Dedifferentiated amniotic fluid mesenchymal stem cell (primary cell): ENCODE measurements at regions not wholly inside any gene's neighbourhood (a gene's known extent, or its start where the extent isn't known, plus 50 kb on each side); places are given as distances from the start of the nearest gene placed in this dataset.

Experiments
- DNase-seq: peaks from one replicate; pipeline ENCODE4 v3.0.0-alpha.2; 2016; ENCODE audit errors: extremely low spot score

DNA sequence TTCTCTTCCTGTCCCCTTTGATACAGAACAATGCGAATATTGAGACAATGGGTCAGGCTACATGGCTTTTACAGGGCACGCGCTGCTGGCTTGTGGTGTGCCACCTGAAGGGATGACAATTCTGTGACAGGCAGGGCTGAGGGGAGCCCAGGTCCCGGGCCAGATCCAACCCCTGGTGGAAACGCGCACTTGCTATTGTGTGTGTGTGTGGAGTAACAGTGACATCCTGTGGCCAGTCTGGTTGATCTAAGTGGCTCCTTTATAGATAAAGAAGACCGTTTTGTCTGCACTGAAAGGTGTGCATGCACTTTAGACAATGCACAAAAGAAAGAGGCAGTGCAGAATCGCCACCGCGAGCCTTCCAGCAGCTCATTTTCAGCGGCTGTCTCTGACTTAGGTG lies 273.6 kb downstream of the HRH4 start:
- DNase-seq, result no peak

DNA sequence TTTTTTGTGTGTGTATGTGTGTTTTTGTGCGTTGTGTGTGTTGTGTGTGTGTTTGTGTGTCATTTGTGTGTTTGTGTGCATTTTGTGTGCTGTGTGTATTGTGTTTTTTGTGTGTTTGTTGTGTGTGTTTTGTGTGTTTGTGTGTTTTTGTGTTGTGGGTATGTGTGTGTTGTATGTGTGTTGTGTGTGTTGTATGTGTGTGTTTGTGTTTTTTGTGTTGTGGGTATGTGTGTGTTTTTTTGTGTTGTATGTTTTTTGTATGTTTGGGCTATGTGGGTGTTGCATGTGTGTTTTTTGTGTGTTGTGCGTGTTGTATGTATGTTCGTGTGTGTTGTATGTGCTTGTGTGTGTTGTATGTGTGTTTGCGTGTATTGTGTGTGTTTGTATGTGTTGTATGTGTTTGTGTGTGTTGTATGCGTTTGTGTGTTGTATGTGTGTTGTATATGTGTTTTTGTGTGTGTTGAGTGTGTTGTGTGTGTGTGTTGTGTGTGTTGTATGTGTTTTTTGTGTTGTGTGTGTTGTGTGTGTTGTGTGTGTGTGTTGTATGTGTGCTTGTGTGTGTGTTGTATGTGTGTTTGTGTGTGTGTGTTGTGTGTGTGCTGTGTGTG lies 275.3 kb downstream of the HRH4 start:
- DNase-seq, result no peak

DNA sequence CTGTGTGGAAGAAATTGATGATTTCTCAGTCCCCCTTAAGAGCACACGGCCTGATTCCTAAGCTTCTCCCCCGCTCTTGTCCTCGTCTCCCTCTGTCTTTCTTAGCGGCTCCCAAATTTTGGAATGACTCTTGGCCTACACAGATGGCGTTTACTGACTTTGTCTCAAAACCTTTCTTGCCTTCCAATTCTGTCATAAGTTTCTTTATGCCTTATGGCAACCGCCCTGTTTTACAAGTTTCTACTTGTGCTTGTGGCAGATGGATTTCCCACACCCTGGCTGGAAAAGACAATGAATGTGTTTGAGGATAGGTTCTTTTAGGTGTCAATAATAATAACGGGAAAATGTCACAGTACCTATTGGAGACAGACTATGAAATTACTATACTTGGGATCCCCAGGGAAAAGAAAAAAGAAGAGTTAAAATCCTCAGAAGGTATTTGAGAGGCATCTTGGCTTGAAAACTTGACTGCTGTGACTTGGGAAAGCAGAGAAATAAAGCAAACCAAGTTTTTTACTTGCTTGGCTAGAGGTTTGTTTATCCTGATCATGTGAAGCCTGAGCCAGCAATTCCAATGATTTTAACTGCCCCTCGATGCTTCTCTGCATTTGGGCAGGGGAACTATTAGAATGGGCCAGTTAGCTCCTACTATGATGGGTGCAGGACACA lies 276.4 kb downstream of the HRH4 start:
- no peak for DNase-seq

DNA sequence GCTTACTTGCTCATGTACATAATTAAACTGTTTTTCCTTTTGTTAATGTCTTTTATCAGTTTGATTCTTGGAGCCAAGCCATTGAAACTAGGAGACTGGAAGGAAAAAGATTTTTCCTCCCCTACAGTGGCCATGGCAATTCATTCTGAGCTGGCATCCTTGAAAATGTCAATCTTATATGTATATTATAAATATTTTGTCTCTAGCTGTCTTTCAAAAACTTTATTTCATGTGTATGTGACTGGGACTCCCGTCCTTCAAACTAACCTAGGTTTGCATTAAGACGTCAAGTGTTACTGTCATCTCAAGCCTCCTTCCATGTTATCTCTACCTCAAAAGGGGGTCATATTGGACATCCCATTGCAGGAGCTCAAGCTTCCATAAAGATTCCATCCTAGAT lies 280.4 kb downstream of the HRH4 start:
- DNase-seq, result no peak

DNA sequence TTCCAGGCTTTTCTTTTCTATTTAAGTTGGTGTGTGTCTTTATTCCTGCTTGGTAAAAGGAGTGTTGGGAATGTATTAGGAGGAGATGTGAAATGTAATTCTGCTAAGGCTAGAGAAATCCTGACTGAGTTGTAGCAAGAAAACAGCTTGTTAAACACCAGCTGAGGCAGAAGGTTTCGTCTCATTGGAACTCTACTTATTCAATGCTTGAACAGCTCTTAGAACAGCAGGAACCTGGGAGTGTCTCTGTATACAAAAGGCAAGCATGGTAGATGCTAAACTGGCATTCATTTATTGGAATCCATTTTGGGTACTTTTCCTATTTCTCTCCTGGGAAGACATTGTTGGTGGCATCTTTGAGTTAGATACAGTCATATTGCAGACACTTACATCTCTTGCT lies 280.9 kb downstream of the HRH4 start:
- no peak for DNase-seq

DNA sequence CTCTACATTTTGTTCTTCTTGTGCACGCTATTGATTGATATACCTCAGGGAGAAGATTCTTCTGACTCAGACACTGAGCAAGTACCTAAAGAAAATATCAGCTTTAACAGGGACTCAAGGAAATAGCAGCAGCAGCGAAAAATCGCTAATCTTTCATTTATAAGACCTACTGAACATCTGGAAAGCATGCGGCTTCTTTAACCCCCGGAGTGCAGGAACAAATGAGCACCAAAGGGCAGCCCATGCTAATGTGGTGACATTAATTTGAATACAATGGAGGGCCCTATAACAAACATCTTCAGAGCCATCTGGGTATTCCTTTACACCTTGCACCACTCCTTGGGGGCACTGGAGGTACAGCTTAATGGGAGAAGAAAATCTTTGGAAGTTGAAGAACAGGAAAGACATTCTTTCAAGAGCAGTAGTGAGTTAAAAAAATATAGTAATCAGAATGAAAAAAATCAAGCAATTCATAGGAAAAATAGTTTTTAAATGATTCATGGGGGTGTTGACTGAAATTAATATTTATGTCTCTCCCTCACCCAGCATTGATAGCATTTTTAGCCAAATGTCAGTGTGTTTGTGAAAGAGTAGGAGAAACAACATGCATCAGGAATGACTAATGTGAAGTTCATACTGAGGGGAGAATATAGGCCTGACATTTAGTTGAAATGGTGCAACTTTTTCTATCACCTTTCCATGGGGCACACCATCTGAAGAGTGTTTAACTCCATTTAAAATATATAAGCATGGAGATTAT lies 281.7 kb downstream of the HRH4 start:
- DNase-seq, result no peak

DNA sequence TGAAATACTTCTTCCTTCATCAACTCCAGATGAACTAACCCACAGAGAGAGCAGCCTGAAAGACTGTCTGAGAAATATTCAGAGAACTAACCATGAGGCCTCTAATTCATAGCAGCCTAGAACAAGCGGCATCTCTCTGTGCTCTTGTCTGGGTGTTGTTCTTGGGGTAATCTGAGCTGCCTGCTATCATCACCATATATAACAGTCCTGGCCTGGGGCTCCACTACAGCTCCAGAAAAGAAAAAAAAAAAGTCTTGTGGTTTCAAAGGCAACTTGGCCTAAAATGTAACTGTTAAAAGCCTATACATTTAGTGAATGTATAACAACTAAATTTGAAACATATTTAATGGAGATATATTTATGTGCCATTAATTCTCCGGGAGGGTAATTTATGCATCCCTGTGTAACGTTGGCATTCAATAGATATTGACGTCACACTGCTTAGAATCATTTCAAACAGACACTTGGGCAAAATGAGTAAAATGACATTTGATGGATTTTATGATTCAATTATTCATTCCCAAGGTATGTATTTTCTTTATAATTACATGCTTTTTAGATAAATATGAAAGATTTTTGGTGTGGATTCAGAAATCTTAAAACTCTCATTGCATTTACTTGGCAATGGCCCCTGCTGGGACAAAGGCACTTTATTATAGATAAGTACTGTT lies 294.3 kb downstream of the HRH4 start:
- no peak for DNase-seq

DNA sequence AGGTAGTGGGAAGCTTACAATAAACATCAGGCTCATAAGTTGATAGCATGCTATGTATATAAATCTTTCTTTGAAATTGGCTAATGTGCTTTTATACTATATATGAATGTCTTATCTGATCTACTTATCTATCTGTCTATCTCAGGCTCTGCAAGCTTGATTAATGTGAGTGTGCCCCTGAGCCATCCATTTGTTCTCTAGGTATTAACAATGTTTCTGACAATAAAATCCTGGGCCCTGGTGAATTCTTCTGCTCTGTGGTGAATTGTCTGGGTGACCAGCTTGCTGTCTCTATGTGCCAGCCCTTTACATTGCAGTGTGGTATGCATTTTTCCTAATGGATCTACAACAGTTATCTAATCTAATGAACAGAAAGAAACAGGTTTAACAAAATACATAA lies 295.9 kb downstream of the HRH4 start:
- DNase-seq, result no peak

DNA sequence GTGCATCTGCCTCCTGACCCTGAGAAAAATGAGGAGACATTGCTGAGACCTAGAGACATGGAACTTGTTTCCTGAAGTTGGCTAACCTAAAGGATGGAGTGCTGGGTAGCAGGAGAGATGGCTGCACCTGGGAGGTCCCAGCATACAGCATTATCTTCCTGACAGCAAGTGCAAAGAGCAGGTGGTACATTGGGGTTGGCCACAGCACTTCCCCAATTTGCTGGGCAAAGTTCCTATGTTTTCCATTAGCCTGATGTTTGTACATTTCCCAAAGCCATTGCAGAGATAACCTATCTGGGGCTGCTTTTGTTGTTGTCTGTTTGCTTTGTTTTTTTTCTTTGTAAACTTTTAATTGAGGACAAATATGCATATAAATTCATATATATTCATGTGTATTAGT lies 296.7 kb downstream of the HRH4 start:
- DNase-seq, result no peak

DNA sequence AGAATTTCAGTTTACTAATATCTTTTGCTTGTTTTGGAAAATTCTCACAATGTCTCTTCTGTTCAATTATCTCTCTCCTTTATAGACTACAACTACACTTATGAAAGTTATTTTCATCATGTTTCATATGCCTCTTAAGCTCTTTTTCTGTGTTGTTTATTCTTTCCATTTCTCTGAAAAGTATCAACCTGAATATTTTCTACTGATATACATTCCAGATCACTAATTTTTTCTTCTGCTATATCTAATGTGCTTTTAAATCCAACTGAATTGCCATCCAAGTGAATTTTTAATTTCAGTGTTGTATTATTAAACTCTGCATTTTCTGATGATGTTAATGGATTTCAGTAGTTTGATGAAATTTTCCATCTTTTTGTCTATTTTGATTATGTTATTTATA lies 301.3 kb downstream of the HRH4 start:
- DNase-seq, result no peak

DNA sequence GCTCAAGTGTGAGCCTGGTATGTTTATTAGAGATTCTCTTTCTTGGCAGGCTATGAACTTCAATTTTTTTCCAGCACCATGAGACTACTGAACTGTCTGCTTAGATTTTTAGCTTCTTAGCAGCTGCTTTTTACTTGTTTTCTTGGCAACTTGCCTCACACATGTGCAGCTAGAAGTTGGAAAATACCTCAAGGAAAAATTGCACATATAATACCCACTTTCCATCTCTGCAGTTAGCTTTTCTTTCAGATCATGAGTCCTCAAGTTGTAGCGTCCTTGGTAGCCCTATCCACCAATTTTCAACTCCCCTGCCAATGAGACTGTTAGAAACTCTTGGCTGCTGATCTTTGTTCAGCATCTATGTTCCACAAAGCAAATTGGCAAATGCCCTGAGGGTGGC lies 302.1 kb downstream of the HRH4 start:
- no peak for DNase-seq

DNA sequence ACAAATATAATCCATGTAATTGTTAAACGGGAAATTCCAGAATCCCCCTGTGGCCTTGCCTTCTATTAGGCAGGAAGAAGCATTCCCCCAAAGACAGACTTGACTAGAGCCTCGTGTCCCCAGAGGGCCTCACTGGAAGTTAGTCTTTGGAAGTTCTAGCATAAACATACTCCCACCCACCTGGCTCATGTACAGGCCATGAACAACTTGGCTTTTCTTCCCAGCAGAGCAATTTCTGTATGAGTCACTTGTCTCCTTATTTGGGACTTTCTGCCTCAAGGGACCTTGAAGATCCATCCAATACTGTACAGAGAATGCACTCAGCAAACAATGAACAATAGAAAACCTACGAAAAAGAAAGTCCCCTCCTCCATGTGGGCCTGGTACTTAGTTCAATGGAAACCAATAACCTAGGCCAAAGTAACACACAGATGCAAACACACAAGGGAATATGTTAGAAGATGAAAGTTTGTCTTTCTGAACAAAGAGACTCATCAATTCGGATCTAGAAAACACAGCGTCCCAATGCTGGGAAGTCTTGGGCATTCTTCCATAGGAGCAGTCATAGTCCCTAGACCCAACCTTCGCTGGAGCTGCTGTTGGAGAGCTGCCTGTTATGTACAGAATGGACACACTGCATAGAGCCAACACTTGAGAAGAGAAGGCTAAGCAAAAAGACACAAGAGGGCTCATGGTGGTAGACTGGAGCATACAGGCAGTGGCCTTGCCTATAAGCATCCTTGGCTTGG lies 303.5 kb downstream of the HRH4 start:
- DNase-seq, result no peak

DNA sequence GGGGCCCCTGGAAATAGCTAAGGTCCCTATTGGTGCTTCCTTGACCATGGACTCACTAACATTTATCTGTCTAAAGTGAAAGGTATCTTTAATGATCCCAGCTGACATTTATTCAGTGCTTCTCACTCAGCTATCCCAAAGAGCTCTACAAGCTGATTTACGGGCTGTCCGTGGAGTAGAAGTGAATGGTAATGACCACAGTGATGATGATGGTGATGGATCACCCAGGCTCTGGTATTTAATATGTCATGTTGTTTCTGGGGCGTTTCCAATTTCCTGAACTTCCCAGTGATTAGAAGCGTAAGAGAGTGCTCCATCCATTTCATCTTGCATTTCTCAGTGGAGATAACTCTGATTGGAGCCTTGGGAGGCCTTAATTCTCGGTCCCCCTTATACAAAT lies 304.3 kb downstream of the HRH4 start:
- no peak for DNase-seq

DNA sequence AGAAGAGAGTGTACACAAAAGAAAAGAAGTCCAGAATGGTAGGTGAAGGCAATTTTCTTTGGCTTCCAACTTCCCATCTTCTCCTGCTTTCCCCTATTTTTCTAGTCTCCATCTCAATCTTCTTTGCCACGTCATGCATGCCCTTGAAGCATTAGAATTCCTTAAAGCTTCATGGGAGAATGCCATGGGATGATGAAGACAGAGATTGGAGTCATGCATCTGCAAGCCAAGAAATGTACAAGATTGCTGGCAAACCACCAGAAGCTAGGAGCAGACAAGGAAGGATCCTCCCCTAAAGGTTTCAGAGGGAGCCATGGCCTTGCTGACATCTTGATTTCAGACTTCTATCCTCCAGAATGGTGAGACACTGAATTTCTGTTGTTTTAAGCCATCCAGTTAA lies 305.9 kb downstream of the HRH4 start:
- DNase-seq, result no peak

DNA sequence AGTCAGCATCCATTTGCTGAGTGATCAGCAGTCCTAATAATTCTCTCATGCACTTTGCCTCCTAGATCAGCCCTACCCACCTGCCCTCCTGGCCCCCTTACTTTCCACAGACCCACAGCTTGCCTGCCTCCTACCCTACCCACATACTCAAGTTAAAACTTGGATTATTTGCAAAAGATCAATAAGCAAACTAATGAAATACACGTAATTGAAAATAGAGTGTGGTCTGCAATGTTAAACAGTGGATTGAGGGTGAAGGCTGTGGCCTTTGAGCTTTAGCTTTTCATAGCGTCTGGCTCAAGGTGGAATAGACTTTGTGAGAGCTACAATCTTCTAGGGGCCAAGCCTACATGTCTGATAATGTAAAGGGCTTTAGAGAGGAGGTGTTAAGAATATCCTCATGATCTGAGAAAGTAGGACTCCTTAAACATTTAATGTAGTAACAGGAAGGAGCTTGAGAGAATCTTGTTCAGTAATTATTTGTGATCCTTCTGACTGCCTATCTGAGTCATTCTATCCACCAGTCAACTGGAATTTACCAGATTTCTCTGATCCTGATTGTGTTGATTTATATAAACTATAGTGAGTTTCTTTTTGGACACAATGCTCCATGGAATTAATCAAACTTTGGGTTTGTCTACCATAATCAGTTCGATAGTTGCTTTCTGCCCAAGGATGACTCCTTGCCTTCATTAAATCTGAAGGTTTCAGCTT lies 310.0 kb downstream of the HRH4 start:
- DNase-seq, result no peak

DNA sequence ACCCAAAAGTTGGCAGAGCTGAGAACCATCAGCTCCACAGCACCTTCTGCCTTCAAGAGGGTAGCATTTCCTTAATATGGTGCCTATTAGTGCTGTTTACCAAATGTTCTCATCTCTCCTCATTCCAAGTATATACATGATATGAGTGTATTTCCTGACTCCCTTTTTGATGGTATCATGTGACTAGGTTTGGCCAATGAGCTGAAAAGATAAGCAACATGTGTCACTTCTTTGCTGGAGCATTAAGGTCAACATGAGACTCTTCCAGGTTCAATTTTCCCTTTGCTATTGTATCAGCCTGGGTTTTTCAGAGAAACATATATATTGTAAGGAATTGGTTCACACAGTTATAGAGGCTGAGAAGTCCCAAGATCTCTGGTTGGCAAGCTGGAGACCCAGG lies 310.9 kb downstream of the HRH4 start:
- no peak for DNase-seq

DNA sequence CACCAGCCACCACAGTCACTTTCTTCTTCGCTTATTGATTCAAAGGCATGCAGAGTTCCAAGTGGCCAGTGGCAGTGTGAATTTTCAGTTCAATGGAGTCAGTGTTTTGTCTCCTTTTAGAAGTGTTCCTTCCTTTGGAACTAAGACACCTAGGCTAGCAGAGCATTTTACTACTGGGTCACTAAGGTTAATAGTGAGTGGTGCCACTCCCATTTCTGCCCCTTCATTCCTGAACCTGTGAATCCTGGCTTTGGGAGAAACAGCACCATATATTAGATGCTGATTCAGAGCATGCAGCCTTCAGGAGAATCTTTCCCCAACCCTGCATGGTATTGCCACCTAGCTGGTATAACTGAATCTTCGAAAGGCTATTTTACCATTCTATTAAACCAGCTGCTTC lies 312.7 kb downstream of the HRH4 start:
- DNase-seq, result no peak

DNA sequence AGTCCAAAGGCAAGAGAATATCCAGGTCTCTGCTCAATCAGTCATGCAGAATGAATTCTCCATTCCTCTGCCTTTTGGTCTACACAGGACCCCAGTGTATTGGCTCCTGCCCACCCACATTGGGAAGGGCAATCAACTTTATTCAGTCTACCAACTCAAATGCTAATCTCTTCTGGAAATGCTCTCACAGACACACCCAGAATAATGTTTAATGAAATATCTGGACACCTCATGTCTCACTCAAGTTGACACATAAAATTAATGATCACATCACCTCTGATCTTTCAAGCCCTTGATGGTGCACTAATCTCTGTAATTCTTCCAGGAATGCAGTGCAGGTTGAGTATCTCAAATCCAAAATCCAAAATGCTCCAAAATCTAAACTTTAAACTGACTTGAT lies 315.6 kb downstream of the HRH4 start:
- DNase-seq, result no peak

DNA sequence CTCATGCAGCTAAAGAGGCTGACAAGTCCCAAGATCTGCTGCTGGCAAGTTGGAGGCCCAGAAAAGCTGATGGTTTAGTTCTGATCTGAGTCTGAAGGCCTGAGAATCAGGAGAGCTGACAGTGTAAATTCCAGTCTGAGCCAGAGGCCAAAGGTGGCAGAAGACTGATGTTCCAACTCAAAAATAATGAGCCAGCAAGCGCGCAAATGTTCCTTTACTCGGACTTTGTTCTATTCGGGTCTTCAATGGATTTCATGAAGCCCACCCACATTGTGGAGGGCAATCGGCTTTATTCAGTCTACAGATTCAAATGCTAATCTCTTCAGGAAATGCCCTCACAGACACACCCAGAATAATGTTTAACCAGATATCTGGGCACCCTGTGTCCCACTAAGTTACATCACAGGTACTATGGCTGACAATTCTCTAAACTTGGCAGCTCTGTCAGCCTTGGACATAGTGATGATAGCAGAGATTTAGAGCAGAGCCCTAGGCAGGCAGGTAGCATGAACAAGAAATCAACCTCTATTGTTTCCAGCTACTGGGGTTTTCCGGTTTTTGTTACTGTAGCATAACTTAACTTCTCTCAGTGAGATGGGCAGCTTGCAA lies 318.5 kb downstream of the HRH4 start:
- DNase-seq, result no peak

DNA sequence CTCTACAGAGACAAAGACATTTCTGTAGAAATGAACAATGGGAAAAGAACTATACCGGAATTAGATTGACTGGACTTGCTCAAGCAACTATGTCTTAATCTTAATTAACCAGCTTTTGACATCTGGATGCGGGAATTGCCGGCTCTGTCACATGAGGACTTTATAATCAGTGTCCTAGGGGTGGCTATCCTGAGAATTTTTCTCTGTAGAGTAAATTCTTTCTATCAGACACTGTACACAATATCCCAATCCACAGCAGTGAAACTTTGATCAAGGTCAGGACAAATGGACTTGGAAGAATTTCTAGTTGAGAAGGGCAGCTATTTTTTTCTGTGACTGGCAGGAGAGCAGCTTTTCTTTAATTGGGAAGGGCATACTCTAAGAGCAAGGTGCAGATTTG lies 322.1 kb downstream of the HRH4 start:
- no peak for DNase-seq

DNA sequence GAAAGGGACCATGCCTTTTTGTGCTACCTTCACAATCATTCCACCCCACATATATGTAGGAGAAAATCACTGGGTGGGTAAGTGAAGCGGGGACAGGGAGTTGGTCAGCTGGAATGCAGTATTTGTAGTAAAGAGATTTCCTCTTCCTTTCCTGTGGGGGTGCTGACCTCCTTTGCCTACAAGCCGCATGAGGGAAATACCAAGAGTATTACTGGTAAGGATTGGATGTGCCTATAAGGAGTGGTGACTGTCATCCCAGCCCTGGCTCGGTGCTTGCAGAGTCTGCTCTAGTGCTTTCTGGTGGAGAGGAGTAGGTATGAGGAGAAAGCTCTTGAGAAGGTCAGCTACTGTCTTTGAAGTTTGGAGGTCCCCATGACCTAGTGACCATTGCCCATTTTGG lies 324.6 kb downstream of the HRH4 start:
- no peak for DNase-seq
